Fibroblast of lung (primary cell): ENCODE measurements at regions not wholly inside any gene's neighbourhood (a gene's known extent, or its start where the extent isn't known, plus 50 kb on each side); places are given as distances from the start of the nearest gene placed in this dataset.

Source experiments
- DNase-seq, 2 donors: peaks; one replicate each; pipeline versions ENCODE4 v3.0.0 to v3.0.0-alpha.2; 2010; ENCODE audit warnings: low read depth in 2 of 2
- H2AFZ ChIP-seq: 2 replicates; pipeline ENCODE4 v1.5.1; 2012; ENCODE audit warnings: low read length, control low read depth, inconsistent platforms
- H3K27ac ChIP-seq: 2 replicates; pipeline ENCODE4 v1.5.1; 2011; ENCODE audit warnings: low read length, control low read depth; ENCODE audit not compliant: insufficient read depth
- H3K27me3 ChIP-seq: 2 replicates; pipeline ENCODE4 v1.5.1; 2011; ENCODE audit warnings: mild to moderate bottlenecking, low read length; ENCODE audit not compliant: control insufficient read depth, insufficient read depth
- H3K36me3 ChIP-seq: 2 replicates; pipeline ENCODE4 v1.5.1; 2011; ENCODE audit warnings: low read length; ENCODE audit not compliant: control insufficient read depth, insufficient read depth
- H3K4me1 ChIP-seq: 2 replicates; pipeline ENCODE4 v1.5.1; 2011; ENCODE audit warnings: low read length; ENCODE audit not compliant: control insufficient read depth, insufficient read depth; ENCODE audit errors: extremely low read depth
- H3K4me2 ChIP-seq: 2 replicates; pipeline ENCODE4 v1.5.1; 2011; ENCODE audit warnings: low read length, control low read depth; ENCODE audit not compliant: insufficient read depth; ENCODE audit errors: extremely low read depth
- H3K4me3 ChIP-seq, 4 experiments: fragments of 200-600 bp in 1 of 4; sonication (generic) in 1 of 4; replicated peaks in 1 of 4; 2 replicates each; pipeline ENCODE4 v1.5.1; 2011 to 2016; ENCODE audit warnings: low read length in 4 of 4, low read depth in 3 of 4, mild to moderate bottlenecking in 3 of 4, control low read depth in 2 of 4, inconsistent platforms in 1 of 4, mixed read lengths in 1 of 4; ENCODE audit not compliant: insufficient read depth in 1 of 4; ENCODE audit errors: control extremely low read depth in 1 of 4
- H3K79me2 ChIP-seq: 2 replicates; pipeline ENCODE4 v1.5.1; 2012; ENCODE audit warnings: mild to moderate bottlenecking, low read length, inconsistent platforms; ENCODE audit not compliant: control insufficient read depth, insufficient read depth
- H3K9ac ChIP-seq: 2 replicates; pipeline ENCODE4 v1.5.1; 2011; ENCODE audit warnings: mild to moderate bottlenecking, low read length, control low read depth; ENCODE audit not compliant: insufficient read depth
- H3K9me3 ChIP-seq: 2 replicates; pipeline ENCODE4 v1.5.1; 2012; ENCODE audit warnings: low read depth, low read length; ENCODE audit not compliant: control insufficient read depth, insufficient read depth
- H4K20me1 ChIP-seq: 2 replicates; pipeline ENCODE4 v1.5.1; 2011; ENCODE audit warnings: low read length; ENCODE audit not compliant: control insufficient read depth, insufficient read depth; ENCODE audit errors: extremely low read depth
- EZH2 ChIP-seq: IDR thresholded peaks from 2 replicates; pipeline ENCODE4 v1.5.1; 2012; ENCODE audit warnings: low read length, control low read depth, mild to moderate bottlenecking; ENCODE audit errors: missing control alignments
- TF ChIP-seq, protein P1 (sequence below), 2 donors: IDR thresholded peaks in 1 of 2; conservative IDR thresholded peaks in 1 of 2; 1 replicate in 1 of 2; 2 replicates in 1 of 2; pipeline ENCODE4 v1.5.1; 2011 to 2012; ENCODE audit warnings: low read length in 2 of 2, control low read depth in 1 of 2, inconsistent platforms in 1 of 2, low read depth in 1 of 2, mild to moderate bottlenecking in 1 of 2

DNA sequence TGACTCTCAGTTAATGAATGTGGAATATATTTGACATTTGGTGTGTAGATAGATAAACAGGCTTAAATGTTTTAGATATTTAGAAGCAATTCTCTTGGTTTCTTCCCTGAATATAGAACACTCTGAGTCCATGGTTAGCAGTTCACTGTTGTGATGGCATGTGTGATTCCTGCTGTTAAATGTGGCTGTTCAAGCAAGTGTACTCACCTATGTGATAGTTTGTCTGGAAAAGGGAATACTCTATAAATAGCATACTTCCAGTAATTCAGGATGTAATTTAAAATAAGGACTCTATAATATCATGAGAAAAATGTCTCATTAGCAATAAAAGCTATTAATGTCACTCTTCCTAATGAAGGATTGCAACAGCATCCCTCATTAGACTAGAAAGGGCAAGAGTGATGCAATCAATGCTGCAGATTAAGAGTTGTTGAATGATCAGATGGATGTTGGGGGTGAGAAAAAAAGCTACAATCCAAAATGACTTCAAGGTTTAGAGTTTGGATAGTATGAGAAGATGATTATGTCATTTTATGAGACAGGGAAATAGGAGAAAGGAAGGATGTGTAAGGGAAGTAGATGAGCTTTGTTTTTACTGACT lies 201.8 kb upstream of the WDFY3 start:
- Histone ChIP-seq H2AFZ (no peak overlapping the region), H3K9me3 (no peaks in the 10 kb centered on the region), H3K4me2 (no peak overlapping the region), H3K79me2 (no peaks in the 10 kb centered on the region), H3K4me3 (no peak overlapping the region), H3K27ac (no peak overlapping the region), H3K9ac (no peak overlapping the region), H3K4me1 (no peaks in the 10 kb centered on the region), H3K27me3 (no peaks in the 10 kb centered on the region), H4K20me1 (no peaks in the 10 kb centered on the region), H3K36me3 (no peaks in the 10 kb centered on the region)
- TF ChIP-seq, protein P1, sequence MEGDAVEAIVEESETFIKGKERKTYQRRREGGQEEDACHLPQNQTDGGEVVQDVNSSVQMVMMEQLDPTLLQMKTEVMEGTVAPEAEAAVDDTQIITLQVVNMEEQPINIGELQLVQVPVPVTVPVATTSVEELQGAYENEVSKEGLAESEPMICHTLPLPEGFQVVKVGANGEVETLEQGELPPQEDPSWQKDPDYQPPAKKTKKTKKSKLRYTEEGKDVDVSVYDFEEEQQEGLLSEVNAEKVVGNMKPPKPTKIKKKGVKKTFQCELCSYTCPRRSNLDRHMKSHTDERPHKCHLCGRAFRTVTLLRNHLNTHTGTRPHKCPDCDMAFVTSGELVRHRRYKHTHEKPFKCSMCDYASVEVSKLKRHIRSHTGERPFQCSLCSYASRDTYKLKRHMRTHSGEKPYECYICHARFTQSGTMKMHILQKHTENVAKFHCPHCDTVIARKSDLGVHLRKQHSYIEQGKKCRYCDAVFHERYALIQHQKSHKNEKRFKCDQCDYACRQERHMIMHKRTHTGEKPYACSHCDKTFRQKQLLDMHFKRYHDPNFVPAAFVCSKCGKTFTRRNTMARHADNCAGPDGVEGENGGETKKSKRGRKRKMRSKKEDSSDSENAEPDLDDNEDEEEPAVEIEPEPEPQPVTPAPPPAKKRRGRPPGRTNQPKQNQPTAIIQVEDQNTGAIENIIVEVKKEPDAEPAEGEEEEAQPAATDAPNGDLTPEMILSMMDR (conservative IDR thresholded peaks at IDR 0.05 in 1 of 2, IDR thresholded peaks at IDR 0.05 in 1 of 2; ENCODE audit: low read depth in 1 of 2, low read length in 2 of 2): no peak
- TF ChIP-seq EZH2: no peak
- DNase-seq: no peak

DNA sequence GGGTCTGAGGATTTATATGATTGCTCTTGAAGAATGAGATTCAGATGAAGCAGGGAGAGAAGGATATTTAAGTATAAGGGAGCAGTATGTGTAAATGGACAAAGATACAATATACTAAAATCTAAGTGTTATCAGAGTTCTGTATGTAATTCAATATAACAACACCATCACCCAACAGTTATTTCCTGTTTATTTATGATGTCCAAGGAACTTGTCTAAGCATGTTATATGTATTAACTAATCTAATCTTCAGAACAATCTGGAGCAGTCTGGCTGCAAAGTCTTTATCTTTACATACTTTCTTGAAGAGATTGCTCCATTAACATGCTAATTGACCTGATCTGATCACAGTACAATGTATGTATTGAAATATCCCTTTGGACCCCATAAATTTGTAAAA lies 203.8 kb upstream of the WDFY3 start:
- H3K9me3 ChIP-seq: no peaks in the 10 kb centered on the region
- H2AFZ ChIP-seq: no peak overlapping the region
- H3K4me1 ChIP-seq: no peaks in the 10 kb centered on the region
- no peak overlapping the region for H3K4me3 ChIP-seq
- H3K36me3 ChIP-seq: no peaks in the 10 kb centered on the region
- no peak for DNase-seq
- H3K79me2 ChIP-seq: no peaks in the 10 kb centered on the region
- no peak overlapping the region for H3K9ac ChIP-seq
- no peak overlapping the region for H3K27ac ChIP-seq
- no peaks in the 10 kb centered on the region for H3K27me3 ChIP-seq
- no peak overlapping the region for H3K4me2 ChIP-seq
- no peaks in the 10 kb centered on the region for H4K20me1 ChIP-seq
- TF ChIP-seq EZH2: no peak
- TF ChIP-seq, protein P1 (conservative IDR thresholded peaks at IDR 0.05 in 1 of 2, IDR thresholded peaks at IDR 0.05 in 1 of 2; ENCODE audit: low read depth in 1 of 2, low read length in 2 of 2): no peak

DNA sequence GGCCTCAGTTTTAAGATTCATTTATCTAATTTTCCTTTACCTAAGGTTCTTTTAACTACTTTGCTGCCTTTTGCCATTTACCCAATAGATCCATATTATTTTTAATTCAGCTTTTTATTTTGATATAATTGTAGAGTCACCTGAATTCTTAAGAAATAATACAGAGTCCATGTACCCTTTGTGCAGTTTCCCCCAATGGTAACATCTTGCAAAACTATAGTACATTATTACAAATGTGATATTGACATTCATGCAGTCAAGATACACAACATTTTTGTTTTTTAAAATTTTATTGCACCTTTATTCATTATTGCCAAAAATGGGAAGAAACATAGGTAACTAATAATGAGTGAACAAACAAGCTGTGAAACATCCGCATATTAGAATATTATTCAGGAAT lies 208.7 kb upstream of the WDFY3 start:
- Histone ChIP-seq H3K4me1 (no peaks in the 10 kb centered on the region), H3K4me3 (no peak overlapping the region), H2AFZ (no peak overlapping the region), H4K20me1 (no peaks in the 10 kb centered on the region), H3K79me2 (no peaks in the 10 kb centered on the region), H3K27ac (no peak overlapping the region), H3K9ac (no peak overlapping the region), H3K9me3 (no peaks in the 10 kb centered on the region), H3K4me2 (no peak overlapping the region), H3K36me3 (no peaks in the 10 kb centered on the region), H3K27me3 (no peaks in the 10 kb centered on the region)
- no peak for DNase-seq
- no peak for TF ChIP-seq EZH2
- TF ChIP-seq, protein P1 (conservative IDR thresholded peaks at IDR 0.05 in 1 of 2, IDR thresholded peaks at IDR 0.05 in 1 of 2; ENCODE audit: low read depth in 1 of 2, low read length in 2 of 2): no peak
